H9 (cell line): ENCODE measurements at regions not wholly inside any gene's neighbourhood (a gene's known extent, or its start where the extent isn't known, plus 50 kb on each side); places are given as distances from the start of the nearest gene placed in this dataset.

Experiments
- DNase-seq: peaks from one replicate; pipeline ENCODE4 v3.0.0-alpha.2; 2017
- H2AFZ ChIP-seq: one replicate; pipeline ENCODE4 v1.6.1; 2013; ENCODE audit warnings: mild to moderate bottlenecking, low read length, control low read depth, moderate library complexity
- H2AK5ac ChIP-seq: 2 replicates; pipeline ENCODE4 v1.6.1; 2013; ENCODE audit warnings: low read length, control low read depth, mixed read lengths; ENCODE audit not compliant: insufficient read length
- H2BK120ac ChIP-seq: one replicate; pipeline ENCODE4 v1.6.1; 2013; ENCODE audit warnings: low read depth, mild to moderate bottlenecking, low read length, control low read depth, inconsistent platforms; ENCODE audit not compliant: poor library complexity, severe bottlenecking
- H2BK12ac ChIP-seq: 2 replicates; pipeline ENCODE4 v1.6.1; 2013; ENCODE audit warnings: low read length, control low read depth, mixed read lengths, low read depth; ENCODE audit not compliant: insufficient read length
- H2BK15ac ChIP-seq: 2 replicates; pipeline ENCODE4 v1.6.1; 2013; ENCODE audit warnings: low read depth, low read length, control low read depth
- H2BK20ac ChIP-seq: one replicate; pipeline ENCODE4 v1.6.1; 2013; ENCODE audit warnings: low read depth, mild to moderate bottlenecking, low read length, control low read depth, inconsistent platforms; ENCODE audit not compliant: poor library complexity, severe bottlenecking
- H2BK5ac ChIP-seq: 2 replicates; pipeline ENCODE4 v1.6.1; 2013; ENCODE audit warnings: low read length, control low read depth, mixed read lengths; ENCODE audit not compliant: insufficient read length
- H3K14ac ChIP-seq: 2 replicates; pipeline ENCODE4 v1.6.1; 2013; ENCODE audit warnings: low read length, control low read depth; ENCODE audit not compliant: insufficient read depth
- H3K18ac ChIP-seq: 2 replicates; pipeline ENCODE4 v1.6.1; 2013; ENCODE audit warnings: low read depth, mild to moderate bottlenecking, mixed read lengths, low read length, control low read depth; ENCODE audit not compliant: insufficient read length
- H3K23ac ChIP-seq: 2 replicates; pipeline ENCODE4 v1.6.1; 2013; ENCODE audit warnings: low read length, control low read depth, mixed read lengths, low read depth; ENCODE audit not compliant: insufficient read length
- H3K23me2 ChIP-seq: 2 replicates; pipeline ENCODE4 v1.6.1; 2013; ENCODE audit warnings: low read depth, mild to moderate bottlenecking, mixed read lengths, low read length, control low read depth; ENCODE audit not compliant: insufficient read length, poor library complexity, severe bottlenecking
- H3K27ac ChIP-seq: 2 replicates; pipeline ENCODE4 v1.5.1; 2013; ENCODE audit warnings: low read length, control low read depth, mixed read lengths, low read depth; ENCODE audit not compliant: insufficient read length
- H3K27me3 ChIP-seq: 2 replicates; pipeline ENCODE4 v1.6.1; 2013; ENCODE audit warnings: low read length, control low read depth, inconsistent platforms; ENCODE audit not compliant: insufficient read depth
- H3K4ac ChIP-seq: 2 replicates; pipeline ENCODE4 v1.6.1; 2013; ENCODE audit warnings: low read depth, mild to moderate bottlenecking, control low read depth, inconsistent platforms, low read length, moderate library complexity
- H3K4me1 ChIP-seq: 2 replicates; pipeline ENCODE4 v1.6.1; 2013; ENCODE audit warnings: low read length, control low read depth, inconsistent platforms; ENCODE audit not compliant: insufficient read depth
- H3K4me2 ChIP-seq: 2 replicates; pipeline ENCODE4 v1.6.1; 2013; ENCODE audit warnings: low read length, control low read depth, mixed read lengths; ENCODE audit not compliant: insufficient read length, insufficient read depth
- H3K56ac ChIP-seq: 2 replicates; pipeline ENCODE4 v1.6.1; 2013; ENCODE audit warnings: low read depth, mild to moderate bottlenecking, mixed read lengths, low read length, control low read depth; ENCODE audit not compliant: insufficient read length
- H3K79me1 ChIP-seq: 2 replicates; pipeline ENCODE4 v1.6.1; 2013; ENCODE audit warnings: low read depth, mild to moderate bottlenecking, moderate library complexity, low read length, control low read depth, inconsistent platforms; ENCODE audit not compliant: insufficient read depth, poor library complexity, severe bottlenecking
- H3K79me2 ChIP-seq: 2 replicates; pipeline ENCODE4 v1.6.1; 2013; ENCODE audit warnings: low read length, control low read depth, inconsistent platforms; ENCODE audit not compliant: insufficient read depth
- H3K9ac ChIP-seq: 2 replicates; pipeline ENCODE4 v1.6.1; 2013; ENCODE audit warnings: low read length, control low read depth, mixed read lengths; ENCODE audit not compliant: insufficient read length; ENCODE audit errors: extremely low read depth
- H3K9me3 ChIP-seq: one replicate; pipeline ENCODE4 v1.6.1; 2013; ENCODE audit warnings: low read depth, low read length, inconsistent platforms; ENCODE audit not compliant: control insufficient read depth
- H3T11ph ChIP-seq: one replicate; pipeline ENCODE4 v1.6.1; 2013; ENCODE audit warnings: mild to moderate bottlenecking, low read length, control low read depth, inconsistent platforms
- H4K20me1 ChIP-seq: one replicate; pipeline ENCODE4 v1.6.1; 2013; ENCODE audit not compliant: control insufficient read depth, insufficient read length, insufficient read depth
- H4K5ac ChIP-seq: 2 replicates; pipeline ENCODE4 v1.6.1; 2013; ENCODE audit warnings: low read depth, mild to moderate bottlenecking, mixed read lengths, low read length, control low read depth; ENCODE audit not compliant: insufficient read length
- H4K8ac ChIP-seq: replicated peaks from 2 replicates; pipeline ENCODE4 v1.6.1; 2013; ENCODE audit warnings: low read length, control low read depth, mixed read lengths, low read depth; ENCODE audit not compliant: insufficient read length
- H4K91ac ChIP-seq: 2 replicates; pipeline ENCODE4 v1.6.1; 2013; ENCODE audit warnings: low read depth, mild to moderate bottlenecking, moderate library complexity, mixed read lengths, low read length, control low read depth; ENCODE audit not compliant: insufficient read length
- H3K27ac Mint-ChIP-seq, 3 experiments: 2 replicates in 2 of 3; 3 replicates in 1 of 3; pipeline ENCODE4 v1.8.0; 2020 to 2021; ENCODE audit warnings: mixed read lengths in 3 of 3, mild to moderate bottlenecking in 1 of 3, moderate library complexity in 1 of 3
- H3K27me3 Mint-ChIP-seq: 2 replicates; pipeline ENCODE4 v1.8.0; 2021; ENCODE audit warnings: low read depth, mild to moderate bottlenecking, moderate library complexity, mixed read lengths
- H3K36me3 Mint-ChIP-seq, 3 experiments: 2 replicates in 2 of 3; 3 replicates in 1 of 3; pipeline ENCODE4 v1.8.0; 2020 to 2021; ENCODE audit warnings: low read depth in 3 of 3, mixed read lengths in 3 of 3; ENCODE audit not compliant: insufficient read depth in 1 of 3
- H3K4me1 Mint-ChIP-seq, 2 experiments: 2 replicates each; pipeline ENCODE4 v1.8.0; 2020; ENCODE audit warnings: mixed read lengths in 2 of 2
- H3K4me3 Mint-ChIP-seq, 2 experiments: 2 replicates in 1 of 2; 3 replicates in 1 of 2; pipeline ENCODE4 v1.8.0; 2020 to 2021; ENCODE audit warnings: mild to moderate bottlenecking in 2 of 2, mixed read lengths in 2 of 2, moderate library complexity in 1 of 2
- H3K9me3 Mint-ChIP-seq, 2 experiments: 2 replicates in 1 of 2; 3 replicates in 1 of 2; pipeline ENCODE4 v1.8.0; 2020; ENCODE audit warnings: mild to moderate bottlenecking in 2 of 2, mixed read lengths in 2 of 2, moderate library complexity in 1 of 2
- WGBS: extraction: QIAGEN DNeasy Blood & Tissue Kit; methylation state at CpG from one replicate; pipeline ENCODE4 v1.1.7; 2013; ENCODE audit warnings: missing lambda C conversion rate, low lambda C conversion rate, mixed read lengths; ENCODE audit not compliant: insufficient read length; ENCODE audit errors: extremely low coverage; 5-methylcytosine and 5-hydroxymethylcytosine counted together
- TF ChIP-seq, protein P1 (sequence below): fragments of 200-600 bp; sonication (generic); conservative IDR thresholded peaks from 3 replicates; pipeline ENCODE4 v1.8.0; 2021; ENCODE audit warnings: antibody characterized with exemption, mild to moderate bottlenecking

DNA sequence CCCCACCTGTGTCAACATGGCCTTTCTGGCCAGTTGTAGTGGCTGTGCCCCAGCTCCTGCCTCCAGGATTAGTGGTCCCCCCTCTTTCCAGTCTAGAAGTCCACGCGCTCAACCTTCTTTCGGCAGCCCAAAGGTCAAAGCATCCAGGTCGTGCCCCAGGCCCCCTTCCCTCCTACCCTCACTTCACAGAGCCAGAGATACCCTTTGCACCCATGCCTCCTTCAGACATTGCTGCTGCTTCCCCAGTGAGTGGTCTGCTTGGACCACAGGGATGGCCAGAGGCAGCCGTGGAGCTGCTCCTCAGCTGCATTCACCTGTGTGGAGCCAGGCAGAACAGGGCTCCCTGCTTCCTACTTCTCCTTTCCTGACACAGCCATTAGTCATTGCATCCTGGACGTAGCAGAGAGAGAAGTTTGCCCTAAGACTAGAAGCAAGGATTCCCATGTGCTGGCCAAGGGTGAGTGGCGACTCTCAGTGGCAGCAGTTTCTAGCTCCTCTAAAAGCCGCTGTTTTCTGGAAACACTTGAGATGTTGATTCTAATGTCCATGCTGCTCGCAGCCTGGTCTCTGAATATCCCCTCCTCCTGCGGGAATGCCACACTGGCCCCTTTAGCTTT is 243.1 kb upstream of the SHH start:
- Histone ChIP-seq H4K8ac (no peak overlapping the region), H3K79me2 (no peaks in the 10 kb centered on the region), H3T11ph (no peak overlapping the region), H3K23ac (no peak overlapping the region), H3K4me2 (no peak overlapping the region), H3K23me2 (no peaks in the 10 kb centered on the region), H2AK5ac (no peak overlapping the region), H3K9ac (no peak overlapping the region), H3K27me3 (no peaks in the 10 kb centered on the region), H2BK20ac (no peak overlapping the region), H3K27ac (no peak overlapping the region), H3K14ac (no peak overlapping the region), H3K18ac (no peak overlapping the region), H3K4me1 (no peaks in the 10 kb centered on the region), H3K4ac (no peak overlapping the region), H2BK12ac (no peak overlapping the region), H3K56ac (no peak overlapping the region), H2BK120ac (no peak overlapping the region), H4K5ac (no peak overlapping the region), H2BK5ac (no peak overlapping the region), H2BK15ac (no peak overlapping the region), H4K20me1 (no peaks in the 10 kb centered on the region), H4K91ac (no peak overlapping the region), H2AFZ (no peak overlapping the region), H3K79me1 (no peaks in the 10 kb centered on the region), H3K9me3 (no peaks in the 10 kb centered on the region)
- TF ChIP-seq, protein P1, sequence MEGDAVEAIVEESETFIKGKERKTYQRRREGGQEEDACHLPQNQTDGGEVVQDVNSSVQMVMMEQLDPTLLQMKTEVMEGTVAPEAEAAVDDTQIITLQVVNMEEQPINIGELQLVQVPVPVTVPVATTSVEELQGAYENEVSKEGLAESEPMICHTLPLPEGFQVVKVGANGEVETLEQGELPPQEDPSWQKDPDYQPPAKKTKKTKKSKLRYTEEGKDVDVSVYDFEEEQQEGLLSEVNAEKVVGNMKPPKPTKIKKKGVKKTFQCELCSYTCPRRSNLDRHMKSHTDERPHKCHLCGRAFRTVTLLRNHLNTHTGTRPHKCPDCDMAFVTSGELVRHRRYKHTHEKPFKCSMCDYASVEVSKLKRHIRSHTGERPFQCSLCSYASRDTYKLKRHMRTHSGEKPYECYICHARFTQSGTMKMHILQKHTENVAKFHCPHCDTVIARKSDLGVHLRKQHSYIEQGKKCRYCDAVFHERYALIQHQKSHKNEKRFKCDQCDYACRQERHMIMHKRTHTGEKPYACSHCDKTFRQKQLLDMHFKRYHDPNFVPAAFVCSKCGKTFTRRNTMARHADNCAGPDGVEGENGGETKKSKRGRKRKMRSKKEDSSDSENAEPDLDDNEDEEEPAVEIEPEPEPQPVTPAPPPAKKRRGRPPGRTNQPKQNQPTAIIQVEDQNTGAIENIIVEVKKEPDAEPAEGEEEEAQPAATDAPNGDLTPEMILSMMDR = no peak
- peaks cover 0 to 2% (median 0%) of the 10 kb centered on the region in 3 experiments; a peak in 1 of 7 replicates for H3K36me3 Mint-ChIP-seq
- DNase-seq = no peak
- H3K27me3 Mint-ChIP-seq = peaks cover 7% of the 10 kb centered on the region
- no peak overlapping the region for H3K4me3 Mint-ChIP-seq
- H3K27ac Mint-ChIP-seq = no peak overlapping the region
- peaks cover 11 to 26% of the 10 kb centered on the region in 2 experiments for H3K9me3 Mint-ChIP-seq
- H3K4me1 Mint-ChIP-seq = no peaks in the 10 kb centered on the region
- no CpG with 5 or more reads among the region's 10 CpGs for WGBS
